Stomach (tissue), 8 donors: ENCODE measurements at regions not wholly inside any gene's neighbourhood (a gene's known extent, or its start where the extent isn't known, plus 50 kb on each side); places are given as distances from the start of the nearest gene placed in this dataset.

Experiments used
- DNase-seq, 2 donors: peaks; one replicate each; pipeline versions ENCODE4 v3.0.0 to v3.0.0-alpha.2; 2013 to 2019
- H3K27ac ChIP-seq, 5 donors: fragments of 200-600 bp in 4 of 5; sonication (generic) in 4 of 5; one replicate each; pipeline ENCODE4 v1.5.1; 2013 to 2019; ENCODE audit warnings: mild to moderate bottlenecking in 1 of 5, moderate library complexity in 1 of 5
- H3K27me3 ChIP-seq, 3 donors: fragments of 200-600 bp; sonication (generic); one replicate each; pipeline ENCODE4 v1.5.1; 2017 to 2019; ENCODE audit warnings: mixed run types in 1 of 3
- H3K36me3 ChIP-seq, 4 donors: fragments of 200-600 bp; sonication (generic); 1 replicate in 3 of 4; 2 replicates in 1 of 4; pipeline ENCODE4 v1.5.1; 2016 to 2019
- H3K4me1 ChIP-seq, 4 donors: fragments of 200-600 bp; sonication (generic); one replicate each; pipeline ENCODE4 v1.5.1; 2016 to 2019
- H3K4me3 ChIP-seq, 4 donors: fragments of 200-600 bp; sonication (generic) in 3 of 4; one replicate each; pipeline ENCODE4 v1.5.1; 2016 to 2019; ENCODE audit warnings: mild to moderate bottlenecking in 1 of 4
- H3K9me3 ChIP-seq, 4 donors: fragments of 200-600 bp; sonication (generic); one replicate each; pipeline ENCODE4 v1.5.1; 2016 to 2019
- CTCF ChIP-seq, 7 experiments: fragments of 450-650 bp in 4 of 7; fragments of 200-600 bp in 3 of 7; sonication (generic) in 3 of 7; IDR thresholded peaks; one replicate each; pipeline ENCODE4 v1.5.1; 2016 to 2019; ENCODE audit warnings: antibody characterized with exemption in 7 of 7, control low read depth in 2 of 7, mild to moderate bottlenecking in 1 of 7
- EP300 ChIP-seq: sonication (generic); formaldehyde crosslinking; IDR thresholded peaks from one replicate; pipeline ENCODE4 v1.6.1; 2017; ENCODE audit warnings: antibody characterized with exemption
- POLR2A ChIP-seq, 4 donors: fragments of 450-650 bp; IDR thresholded peaks; one replicate each; pipeline ENCODE4 v1.6.1; 2016; ENCODE audit warnings: antibody characterized with exemption in 4 of 4, control low read depth in 2 of 4, mild to moderate bottlenecking in 1 of 4, moderate library complexity in 1 of 4
- POLR2AphosphoS5 ChIP-seq, 3 donors: sonication (generic); formaldehyde crosslinking; IDR thresholded peaks; one replicate each; pipeline ENCODE4 v1.6.1; 2016; ENCODE audit warnings: antibody characterized with exemption in 3 of 3
- WGBS, 5 donors: extraction: QIAGEN DNeasy Blood & Tissue Kit in 3 of 5; methylation state at CpG; one replicate each; pipeline versions ENCODE4 v1.1.5 to v1.1.7; 2013 to 2018; 5-methylcytosine and 5-hydroxymethylcytosine counted together
- intact Hi-C: fragments of 100-400 bp; cut with DNase I; formaldehyde crosslinking; loops from one replicate; pipeline ENCODE4 v1.15.1; 2023; ENCODE audit warnings: low total_unique reads
- donor health status: healthy with polysubstance abuse.
- donor health status: Bipolar disorder and iron deficiency.
- donor health status: healthy.

DNA sequence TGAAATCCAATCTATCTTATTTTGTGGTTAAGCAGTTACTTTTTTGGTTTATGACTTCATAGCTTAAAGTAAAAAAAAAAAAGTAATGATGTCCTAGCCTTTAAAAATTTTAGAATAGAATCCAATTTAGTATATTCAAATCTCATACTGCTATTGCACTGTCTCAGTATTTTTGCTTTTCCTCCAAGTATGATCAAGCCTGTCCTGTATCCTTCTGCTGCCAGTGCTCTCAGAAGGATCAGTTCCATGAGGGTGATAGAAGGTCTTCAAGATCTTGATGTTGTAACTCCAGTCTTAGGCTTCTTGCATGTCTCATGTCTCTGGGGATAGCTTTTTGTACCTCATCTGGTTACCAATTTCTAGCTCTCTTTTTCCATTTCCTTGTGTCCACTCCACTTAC is 324.2 kb upstream of the FAR2 start:
- intact Hi-C loops = no loop called here
- no peak for DNase-seq
- Histone ChIP-seq H3K4me3 (no peak overlapping the region), H3K36me3 (no peaks in the 10 kb centered on the region), H3K4me1 (no peaks in the 10 kb centered on the region), H3K27ac (no peak overlapping the region), H3K9me3 (no peaks in the 10 kb centered on the region), H3K27me3 (no peaks in the 10 kb centered on the region)
- TF ChIP-seq EP300 (no peak), POLR2A (IDR thresholded peaks at IDR 0.05) (no peak), CTCF (IDR thresholded peaks at IDR 0.05) (no peak), POLR2AphosphoS5 (IDR thresholded peaks at IDR 0.05) (no peak)

DNA sequence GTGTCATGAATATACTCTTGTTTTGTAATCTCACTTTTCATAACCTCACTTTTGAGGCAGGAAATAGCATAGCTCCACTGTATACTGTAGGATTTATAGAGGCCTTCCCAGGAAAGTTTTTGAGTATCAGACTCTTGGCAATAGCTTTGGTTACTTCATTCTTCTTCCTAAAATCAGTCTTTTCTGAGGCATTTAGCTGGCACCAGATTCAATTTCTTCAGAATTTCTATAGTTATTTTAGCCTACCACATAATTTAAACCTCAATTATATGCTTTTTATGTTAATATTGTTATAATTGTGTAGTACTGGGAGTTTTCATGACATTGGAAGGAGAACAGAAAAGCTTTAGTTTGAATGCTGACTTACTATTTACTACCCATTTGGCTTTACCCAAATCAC is 322.3 kb upstream of the FAR2 start:
- no peak overlapping the region for H3K27ac ChIP-seq
- intact Hi-C loops = no loop called here
- no peaks in the 10 kb centered on the region for H3K4me1 ChIP-seq
- H3K4me3 ChIP-seq = no peak overlapping the region
- no peaks in the 10 kb centered on the region for H3K36me3 ChIP-seq
- no peak for DNase-seq
- no peak for TF ChIP-seq POLR2AphosphoS5 (IDR thresholded peaks at IDR 0.05)
- TF ChIP-seq POLR2A (IDR thresholded peaks at IDR 0.05) = no peak
- no peak for TF ChIP-seq CTCF (IDR thresholded peaks at IDR 0.05)
- no peak for TF ChIP-seq EP300
- H3K9me3 ChIP-seq = no peaks in the 10 kb centered on the region
- no peaks in the 10 kb centered on the region for H3K27me3 ChIP-seq

- TF ChIP-seq POLR2AphosphoS5 (IDR thresholded peaks at IDR 0.05) (no peak), CTCF (IDR thresholded peaks at IDR 0.05) (no peak), EP300 (no peak), POLR2A (IDR thresholded peaks at IDR 0.05) (no peak)
- 41 to 48% (median 45%) methylated on average over 3 of the region's 3 CpGs for WGBS, 5 donors
Observed at GRCh38 chr12:28827861-28828260, 321.2 kb upstream of the FAR2 start.

GRCh38 chr12:28828318-28828717 is 320.8 kb upstream of the FAR2 start:
- 87 to 94% (median 93%) methylated on average over 2 of the region's 2 CpGs for WGBS, 5 donors
- Histone ChIP-seq H3K4me1 (no peaks in the 10 kb centered on the region), H3K27ac (no peak overlapping the region), H3K27me3 (no peaks in the 10 kb centered on the region), H3K36me3 (no peaks in the 10 kb centered on the region), H3K9me3 (peaks cover 0 to 2% (median 0%) of the 10 kb centered on the region in 4 donors), H3K4me3 (no peak overlapping the region)
- intact Hi-C loops = no loop called here
- DNase-seq = no peak
- TF ChIP-seq POLR2A (IDR thresholded peaks at IDR 0.05) = no peak
- no peak for TF ChIP-seq POLR2AphosphoS5 (IDR thresholded peaks at IDR 0.05)
- TF ChIP-seq CTCF (IDR thresholded peaks at IDR 0.05) = no peak

More at GRCh38 chr12:28827861-28828260, 321.2 kb upstream of the FAR2 start:
- H3K4me1 ChIP-seq = no peaks in the 10 kb centered on the region
- no peak overlapping the region for H3K27ac ChIP-seq
- H3K36me3 ChIP-seq = no peaks in the 10 kb centered on the region
- H3K27me3 ChIP-seq = no peaks in the 10 kb centered on the region
- H3K9me3 ChIP-seq = no peaks in the 10 kb centered on the region
- DNase-seq = no peak
- no peak overlapping the region for H3K4me3 ChIP-seq
- intact Hi-C loops = no loop called here

DNA sequence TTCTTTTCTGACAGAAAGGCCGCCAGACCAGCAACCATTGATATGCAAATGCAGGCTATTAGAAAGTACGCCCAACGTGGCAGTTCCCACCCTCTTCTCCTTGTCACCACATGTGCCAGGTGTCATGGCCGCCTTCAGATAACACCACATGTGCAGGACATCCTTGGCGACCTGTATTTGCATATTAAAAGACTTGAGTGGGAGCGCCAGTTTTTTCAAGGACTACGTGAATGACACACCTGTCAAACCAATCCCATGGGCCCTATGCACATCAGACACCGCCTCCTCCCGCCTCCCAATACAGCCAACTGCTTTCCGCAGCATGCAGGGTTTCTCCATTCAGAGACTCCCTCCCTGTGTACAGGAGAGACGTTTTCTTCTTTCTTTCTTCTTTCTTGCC is 318.6 kb upstream of the FAR2 start:
- 78 to 89% (median 81%) methylated on average over 11 of the region's 11 CpGs for WGBS, 5 donors

More for the DNA sequence above, 318.6 kb upstream of the FAR2 start:
- TF ChIP-seq POLR2AphosphoS5 (IDR thresholded peaks at IDR 0.05) (no peak), EP300 (no peak), POLR2A (IDR thresholded peaks at IDR 0.05) (no peak), CTCF (IDR thresholded peaks at IDR 0.05) (no peak)
- DNase-seq = no peak
- peaks cover 0 to 5% (median 0%) of the 10 kb centered on the region in 4 donors for H3K9me3 ChIP-seq
- no peaks in the 10 kb centered on the region for H3K27me3 ChIP-seq
- no peaks in the 10 kb centered on the region for H3K4me1 ChIP-seq
- H3K27ac ChIP-seq = no peak overlapping the region
- intact Hi-C loops = no loop called here
- no peaks in the 10 kb centered on the region for H3K36me3 ChIP-seq
- no peak overlapping the region for H3K4me3 ChIP-seq
